Activated CD8-positive, alpha-beta T cell treated with anti-CD3 and anti-CD28 coated beads, Interleukin-2, amount 10 ng/mL, durations not matched to agents 7 days and 5 days (primary cell): ENCODE measurements at regions not wholly inside any gene's neighbourhood (a gene's known extent, or its start where the extent isn't known, plus 50 kb on each side); places are given as distances from the start of the nearest gene placed in this dataset.

Experiments
- ATAC-seq: fragments of 150-1000 bp; cut with Tn5 transposase; one replicate; pipeline ENCODE4 v1.10.0; 2021; ENCODE audit warnings: moderate library complexity
- CTCF ChIA-PET: fragments of 350-600 bp; sonication (Branson Sonifier 250); formaldehyde crosslinking; loops from one replicate; lab custom pipeline; 2021; ENCODE audit warnings: antibody characterized with exemption; lab: Charles Lee
- POLR2A ChIA-PET: fragments of 350-600 bp; sonication (Branson Sonifier 250); formaldehyde crosslinking; loops from one replicate; lab custom pipeline; 2021; ENCODE audit warnings: antibody characterized with exemption; lab: Charles Lee
- DNase-seq: peaks from one replicate; pipeline ENCODE4 v3.0.0-alpha.2; 2020
- H3K27ac Mint-ChIP-seq: one replicate; pipeline ENCODE4 v1.8.0; 2021; ENCODE audit warnings: mild to moderate bottlenecking, mixed read lengths
- H3K27me3 Mint-ChIP-seq: one replicate; pipeline ENCODE4 v1.8.0; 2021; ENCODE audit warnings: low read depth, mixed read lengths
- H3K36me3 Mint-ChIP-seq: one replicate; pipeline ENCODE4 v1.8.0; 2021; ENCODE audit warnings: low read depth, mixed read lengths
- H3K4me1 Mint-ChIP-seq: one replicate; pipeline ENCODE4 v1.8.0; 2021; ENCODE audit warnings: low read depth, mixed read lengths
- H3K4me3 Mint-ChIP-seq: one replicate; pipeline ENCODE4 v1.8.0; 2021; ENCODE audit warnings: mild to moderate bottlenecking, mixed read lengths
- H3K9me3 Mint-ChIP-seq: one replicate; pipeline ENCODE4 v1.8.0; 2022; ENCODE audit warnings: mixed read lengths; ENCODE audit not compliant: insufficient read depth

DNA sequence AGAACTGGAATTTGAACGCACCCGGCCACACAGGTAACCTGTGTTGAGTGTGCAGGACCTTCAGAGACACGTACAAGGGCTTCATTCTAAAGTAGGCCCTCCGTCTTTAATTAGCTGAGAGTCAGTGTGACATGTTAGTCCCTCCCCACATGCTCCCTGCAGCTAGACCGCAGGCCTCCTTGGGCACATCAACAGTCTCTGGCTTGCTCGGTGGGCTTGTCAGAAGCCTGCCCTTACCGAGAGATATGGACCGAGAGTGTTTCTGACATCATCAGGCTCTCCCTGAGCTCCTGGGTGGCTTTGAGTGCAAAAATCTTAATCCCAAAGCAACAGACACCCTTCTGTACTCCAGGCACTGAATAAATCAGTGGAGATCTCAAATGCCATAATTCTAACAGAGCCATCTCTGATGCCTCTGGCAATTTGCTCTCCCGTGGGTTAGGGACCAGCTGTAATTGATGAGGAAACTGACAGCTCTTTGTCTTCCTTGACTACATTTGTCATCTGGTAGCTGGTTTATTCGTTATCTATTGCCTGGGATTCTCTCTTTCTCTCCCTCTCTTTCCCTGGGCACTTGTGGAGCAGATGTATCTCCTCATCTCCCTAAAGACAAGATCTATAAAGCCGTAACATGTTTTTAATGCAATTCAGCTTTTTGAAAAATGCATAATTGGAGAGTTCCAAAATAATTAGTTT, 850.6 kb downstream of the TYW1 start:
- peaks cover 3% of the 10 kb centered on the region for H3K9me3 Mint-ChIP-seq
- no peak overlapping the region for H3K4me3 Mint-ChIP-seq
- POLR2A ChIA-PET, result no interaction called here
- H3K4me1 Mint-ChIP-seq, result no peaks in the 10 kb centered on the region
- ATAC-seq (no peak), DNase-seq (no peak)
- CTCF ChIA-PET, result no interaction called here
- no peaks in the 10 kb centered on the region for H3K27me3 Mint-ChIP-seq
- H3K27ac Mint-ChIP-seq, result no peak overlapping the region
- no peaks in the 10 kb centered on the region for H3K36me3 Mint-ChIP-seq

GRCh38 chr7:67854221-67855178, 857.9 kb downstream of the TYW1 start:
- Mint-ChIP-seq H3K27me3 (no peaks in the 10 kb centered on the region), H3K36me3 (no peaks in the 10 kb centered on the region), H3K9me3 (peaks cover 16% of the 10 kb centered on the region), H3K4me1 (no peaks in the 10 kb centered on the region), H3K27ac (no peak overlapping the region), H3K4me3 (no peak overlapping the region)
- ChIA-PET POLR2A (no interaction called here), CTCF (no interaction called here)
- DNase-seq, result no peak
- no peak for ATAC-seq

DNA sequence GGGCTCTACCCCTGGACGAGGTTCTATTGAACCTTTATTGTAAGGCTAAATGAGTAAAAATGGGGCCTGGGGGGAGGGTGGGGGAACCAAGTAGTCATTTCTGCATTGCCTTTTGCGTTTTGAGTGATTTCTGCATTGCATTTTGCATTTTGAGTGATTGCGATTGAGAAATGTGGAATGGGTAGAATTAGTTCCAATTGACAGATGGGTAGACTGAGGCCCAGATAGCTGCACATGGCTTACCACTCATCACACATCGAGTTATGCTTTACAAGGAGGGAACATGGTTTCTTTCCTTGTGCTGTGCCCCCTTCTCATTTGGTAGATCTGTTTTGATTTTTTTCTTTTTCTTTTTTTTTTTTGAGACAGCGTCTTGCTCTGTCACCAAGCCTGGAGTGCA, 858.7 kb downstream of the TYW1 start:
- ATAC-seq (no peak), DNase-seq (no peak)
- Mint-ChIP-seq H3K4me1 (no peaks in the 10 kb centered on the region), H3K9me3 (peaks cover 16% of the 10 kb centered on the region), H3K27ac (no peak overlapping the region), H3K36me3 (no peaks in the 10 kb centered on the region), H3K27me3 (no peaks in the 10 kb centered on the region), H3K4me3 (no peak overlapping the region)
- POLR2A ChIA-PET, result no interaction called here
- CTCF ChIA-PET, result no interaction called here

GRCh38 chr7:67856046-67856445, 859.4 kb downstream of the TYW1 start:
- no peak for DNase-seq
- CTCF ChIA-PET, result no interaction called here
- Mint-ChIP-seq H3K27me3 (no peaks in the 10 kb centered on the region), H3K9me3 (peaks cover 16% of the 10 kb centered on the region), H3K4me3 (no peak overlapping the region), H3K36me3 (no peaks in the 10 kb centered on the region), H3K4me1 (no peaks in the 10 kb centered on the region), H3K27ac (no peak overlapping the region)
- no peak for ATAC-seq
- POLR2A ChIA-PET, result no interaction called here

DNA sequence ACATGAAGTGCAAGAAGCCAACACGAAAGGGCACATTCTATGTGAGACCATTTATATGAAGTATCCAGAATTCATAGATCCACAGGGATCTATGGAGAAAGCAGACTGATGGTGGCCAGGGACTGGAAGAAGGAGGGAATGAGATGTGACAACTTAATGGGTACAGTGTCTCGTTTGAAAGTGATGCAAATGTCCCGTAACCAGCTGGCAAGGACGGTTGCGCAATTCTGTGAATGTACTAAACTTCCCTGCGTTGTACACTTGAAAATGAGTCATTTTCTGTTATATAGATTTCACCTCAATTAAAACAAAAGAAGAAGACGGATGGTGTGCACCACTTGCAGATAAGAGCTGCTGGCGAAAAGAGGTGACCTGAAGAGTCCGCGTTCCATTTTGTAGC, 861.1 kb downstream of the TYW1 start:
- POLR2A ChIA-PET, result no interaction called here

DNA sequence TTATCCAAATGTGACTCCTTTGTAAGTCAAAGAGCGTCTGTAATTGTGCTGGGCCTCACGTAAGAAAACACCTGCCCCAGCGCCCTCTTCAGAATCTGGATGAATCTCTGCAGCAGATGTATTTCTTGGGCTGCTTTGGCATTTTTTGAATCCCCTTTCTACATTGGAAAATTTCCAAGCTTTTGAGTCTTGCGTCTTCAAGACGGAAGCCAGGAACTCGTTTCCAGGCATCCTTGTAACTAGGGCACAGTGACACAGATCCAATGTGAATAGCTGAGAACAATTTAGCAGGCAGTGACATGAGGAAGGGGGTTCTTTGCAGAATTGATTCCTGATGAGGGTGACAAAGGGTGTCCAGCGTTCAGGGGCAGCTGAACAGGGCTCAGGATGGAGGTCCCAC, 862.3 kb downstream of the TYW1 start:
- Mint-ChIP-seq H3K4me1 (no peaks in the 10 kb centered on the region), H3K36me3 (no peaks in the 10 kb centered on the region), H3K27me3 (no peaks in the 10 kb centered on the region), H3K4me3 (no peak overlapping the region), H3K27ac (no peak overlapping the region), H3K9me3 (peaks cover 19% of the 10 kb centered on the region)
- no peak for DNase-seq
- POLR2A ChIA-PET, result no interaction called here
- CTCF ChIA-PET, result no interaction called here
- no peak for ATAC-seq

More for the DNA sequence above, 861.1 kb downstream of the TYW1 start:
- peaks cover 25% of the 10 kb centered on the region for H3K9me3 Mint-ChIP-seq
- H3K36me3 Mint-ChIP-seq, result no peaks in the 10 kb centered on the region
- no peak overlapping the region for H3K27ac Mint-ChIP-seq
- no peaks in the 10 kb centered on the region for H3K27me3 Mint-ChIP-seq
- no peaks in the 10 kb centered on the region for H3K4me1 Mint-ChIP-seq
- DNase-seq (no peak), ATAC-seq (no peak)
- no peak overlapping the region for H3K4me3 Mint-ChIP-seq
- CTCF ChIA-PET, result no interaction called here

- H3K9me3 Mint-ChIP-seq, result peaks cover 20% of the 10 kb centered on the region
- POLR2A ChIA-PET, result no interaction called here
- CTCF ChIA-PET, result no interaction called here
These were observed 867.3 kb downstream of the TYW1 start for GRCh38 chr7:67863911-67864310.

GRCh38 chr7:67866054-67866453, 869.4 kb downstream of the TYW1 start:
- POLR2A ChIA-PET, result no interaction called here
- Mint-ChIP-seq H3K27me3 (no peaks in the 10 kb centered on the region), H3K9me3 (peaks cover 20% of the 10 kb centered on the region), H3K36me3 (no peaks in the 10 kb centered on the region), H3K27ac (no peak overlapping the region), H3K4me1 (no peaks in the 10 kb centered on the region), H3K4me3 (no peak overlapping the region)
- ATAC-seq (no peak), DNase-seq (no peak)
- CTCF ChIA-PET, result no interaction called here

More at GRCh38 chr7:67863911-67864310, 867.3 kb downstream of the TYW1 start:
- no peaks in the 10 kb centered on the region for H3K27me3 Mint-ChIP-seq
- H3K36me3 Mint-ChIP-seq, result no peaks in the 10 kb centered on the region
- no peak overlapping the region for H3K27ac Mint-ChIP-seq
- ATAC-seq (no peak), DNase-seq (no peak)
- H3K4me1 Mint-ChIP-seq, result no peaks in the 10 kb centered on the region
- H3K4me3 Mint-ChIP-seq, result no peak overlapping the region

- CTCF ChIA-PET, result no interaction called here
- H3K27ac Mint-ChIP-seq, result no peak overlapping the region
- H3K27me3 Mint-ChIP-seq, result no peaks in the 10 kb centered on the region
- ATAC-seq (no peak), DNase-seq (no peak)
- no peaks in the 10 kb centered on the region for H3K36me3 Mint-ChIP-seq
- H3K4me3 Mint-ChIP-seq, result no peak overlapping the region
- POLR2A ChIA-PET, result no interaction called here
- no peaks in the 10 kb centered on the region for H3K4me1 Mint-ChIP-seq
- peaks cover 16% of the 10 kb centered on the region for H3K9me3 Mint-ChIP-seq
These were observed 870.2 kb downstream of the TYW1 start for GRCh38 chr7:67866812-67867211.

- no peaks in the 10 kb centered on the region for H3K27me3 Mint-ChIP-seq
- ATAC-seq (no peak), DNase-seq (no peak)
- ChIA-PET CTCF (no interaction called here), POLR2A (no interaction called here)
- no peaks in the 10 kb centered on the region for H3K4me1 Mint-ChIP-seq
- H3K9me3 Mint-ChIP-seq, result peaks cover 10% of the 10 kb centered on the region
- no peak overlapping the region for H3K4me3 Mint-ChIP-seq
- no peak overlapping the region for H3K27ac Mint-ChIP-seq
- H3K36me3 Mint-ChIP-seq, result no peaks in the 10 kb centered on the region
These were observed 873.8 kb downstream of the TYW1 start for GRCh38 chr7:67870396-67870795.

- DNase-seq, result no peak
- H3K27me3 Mint-ChIP-seq, result no peaks in the 10 kb centered on the region
- no peaks in the 10 kb centered on the region for H3K36me3 Mint-ChIP-seq
- H3K27ac Mint-ChIP-seq, result no peak overlapping the region
- no peak overlapping the region for H3K4me3 Mint-ChIP-seq
- H3K4me1 Mint-ChIP-seq, result no peaks in the 10 kb centered on the region
- ChIA-PET CTCF (no interaction called here), POLR2A (no interaction called here)
- peaks cover 14% of the 10 kb centered on the region for H3K9me3 Mint-ChIP-seq
- no peak for ATAC-seq
These were observed 878.9 kb downstream of the TYW1 start for GRCh38 chr7:67875558-67875957.

GRCh38 chr7:67878808-67879207, 882.2 kb downstream of the TYW1 start:
- no peaks in the 10 kb centered on the region for H3K4me1 Mint-ChIP-seq
- POLR2A ChIA-PET, result no interaction called here
- DNase-seq (no peak), ATAC-seq (no peak)
- H3K4me3 Mint-ChIP-seq, result no peak overlapping the region
- CTCF ChIA-PET, result no interaction called here
- no peak overlapping the region for H3K27ac Mint-ChIP-seq
- no peaks in the 10 kb centered on the region for H3K27me3 Mint-ChIP-seq
- no peaks in the 10 kb centered on the region for H3K36me3 Mint-ChIP-seq
- H3K9me3 Mint-ChIP-seq, result peaks cover 14% of the 10 kb centered on the region
